ENCODE measurements at regions not wholly inside any gene's neighbourhood (a gene's known extent, or its start where the extent isn't known, plus 50 kb on each side); places are given as distances from the start of the nearest gene placed in this dataset.

- no peak for DNase-seq
These were observed 558.7 kb upstream of the USP15 start for GRCh38 chr12:61701471-61701870.

- DNase-seq: no peak
These were observed 553.4 kb upstream of the USP15 start for GRCh38 chr12:61706783-61707182.

GRCh38 chr12:61713121-61713520 lies 547.1 kb upstream of the USP15 start:
- no peak for DNase-seq

- DNase-seq: no peak
These were observed 542.2 kb upstream of the USP15 start for GRCh38 chr12:61717986-61718385.

GRCh38 chr12:61739925-61740324 lies 520.3 kb upstream of the USP15 start:
- DNase-seq: no peak

- no peak for DNase-seq
These were observed 509.6 kb upstream of the USP15 start for GRCh38 chr12:61750604-61751003.

- DNase-seq: no peak
These were observed 506.0 kb upstream of the USP15 start for GRCh38 chr12:61754214-61754613.

- DNase-seq: no peak
These were observed 502.2 kb upstream of the USP15 start for GRCh38 chr12:61757831-61758505.

- DNase-seq: no peak
These were observed 501.5 kb upstream of the USP15 start for GRCh38 chr12:61758661-61759060.

GRCh38 chr12:61765926-61766325 lies 494.3 kb upstream of the USP15 start:
- DNase-seq: no peak

GRCh38 chr12:61780435-61780834 lies 479.8 kb upstream of the USP15 start:
- DNase-seq: no peak

- DNase-seq: no peak
These were observed 479.1 kb upstream of the USP15 start for GRCh38 chr12:61781021-61781581.

- DNase-seq: no peak
These were observed 463.4 kb upstream of the USP15 start for GRCh38 chr12:61796846-61797245.

- no peak for DNase-seq
These were observed 462.9 kb upstream of the USP15 start for GRCh38 chr12:61797266-61797665.

- no peak for DNase-seq
These were observed 461.4 kb upstream of the USP15 start for GRCh38 chr12:61798778-61799177.

GRCh38 chr12:61804301-61804700 lies 455.9 kb upstream of the USP15 start:
- DNase-seq: no peak

- DNase-seq: no peak
These were observed 451.3 kb upstream of the USP15 start for GRCh38 chr12:61808856-61809255.

GRCh38 chr12:61810486-61810885 lies 449.7 kb upstream of the USP15 start:
- DNase-seq: no peak

GRCh38 chr12:61821381-61821780 lies 438.8 kb upstream of the USP15 start:
- DNase-seq: no peak

- no peak for DNase-seq
These were observed 437.1 kb upstream of the USP15 start for GRCh38 chr12:61823102-61823501.

- DNase-seq: no peak
These were observed 413.4 kb upstream of the USP15 start for GRCh38 chr12:61846765-61847164.

GRCh38 chr12:61848893-61849292 lies 411.3 kb upstream of the USP15 start:
- DNase-seq: no peak

GRCh38 chr12:61853945-61854344 lies 406.3 kb upstream of the USP15 start:
- no peak for DNase-seq

- DNase-seq: no peak
These were observed 405.3 kb upstream of the USP15 start for GRCh38 chr12:61854902-61855301.

GRCh38 chr12:61857968-61858367 lies 402.2 kb upstream of the USP15 start:
- DNase-seq: no peak
